NCI-H1092 treated with DMSO at 0.1 percent for 48 hours (cell line): ENCODE measurements at regions not wholly inside any gene's neighbourhood (a gene's known extent, or its start where the extent isn't known, plus 50 kb on each side); places are given as distances from the start of the nearest gene placed in this dataset.
"Not testable (repeated sequence)": the region's sequence is repeated elsewhere in the genome, so short reads cannot be mapped to it uniquely, and the experiment has no call there.

Source experiments
- DNase-seq: peaks from one replicate; lab custom pipeline; 2025; lab: John Stamatoyannopoulos, UW

DNA sequence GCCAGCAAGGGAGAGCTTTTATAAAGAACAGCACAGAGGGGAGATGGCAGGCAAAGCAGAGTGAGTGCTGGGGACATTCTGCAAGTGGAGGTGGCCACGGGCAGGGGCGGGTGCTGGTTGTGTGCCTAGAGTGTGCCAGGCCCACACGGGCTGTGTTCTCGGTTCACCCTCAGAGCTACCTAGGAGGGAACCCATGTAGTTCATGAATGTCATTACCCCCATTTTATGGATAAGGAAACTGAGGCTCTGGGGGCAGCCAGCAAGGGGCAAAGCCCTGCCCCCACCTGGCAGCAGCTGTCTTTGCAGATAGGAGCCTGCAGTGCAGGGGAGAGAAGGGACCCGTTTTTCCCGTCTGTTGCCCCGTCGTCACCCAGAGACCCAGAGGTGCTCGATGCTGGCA lies 85.2 kb upstream of the NCOR2 start:
- no peak for DNase-seq

DNA sequence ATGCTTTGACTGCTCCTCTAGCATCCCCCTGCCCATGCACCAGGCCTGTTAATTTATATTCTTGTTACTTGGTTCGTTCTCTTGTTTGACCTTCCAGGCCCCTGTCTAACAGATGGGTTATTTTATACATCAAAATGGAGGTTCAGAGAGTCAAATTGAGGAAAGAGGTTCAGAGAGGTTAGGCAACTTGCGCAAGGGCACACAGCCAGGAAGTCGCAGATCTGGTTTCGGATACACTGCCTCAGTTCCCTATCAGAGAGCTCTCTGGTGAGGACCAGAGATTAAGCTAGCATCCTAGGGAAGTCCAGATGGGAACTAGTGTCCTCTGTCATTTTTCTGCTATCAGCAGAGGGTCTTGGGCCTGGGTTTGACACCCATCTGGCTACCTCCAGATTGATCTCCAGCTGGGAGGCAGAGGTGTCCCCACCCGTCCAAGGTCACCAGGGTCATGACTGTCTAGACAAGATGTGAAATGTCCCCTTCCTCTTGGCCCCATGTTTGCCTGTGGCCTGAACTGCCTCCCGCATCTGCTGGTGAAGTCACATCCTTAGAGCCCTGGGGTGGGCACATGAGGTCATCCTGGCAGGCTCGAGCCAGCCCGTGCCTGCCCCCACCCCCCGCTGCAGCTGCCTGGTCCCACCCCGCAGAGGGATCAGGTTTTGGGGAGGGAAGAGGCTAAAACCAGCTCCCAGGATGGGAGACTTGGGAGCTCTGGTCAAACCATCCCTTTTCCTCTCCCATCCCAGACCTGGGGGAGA lies 84.3 kb upstream of the NCOR2 start:
- no peak for DNase-seq

DNA sequence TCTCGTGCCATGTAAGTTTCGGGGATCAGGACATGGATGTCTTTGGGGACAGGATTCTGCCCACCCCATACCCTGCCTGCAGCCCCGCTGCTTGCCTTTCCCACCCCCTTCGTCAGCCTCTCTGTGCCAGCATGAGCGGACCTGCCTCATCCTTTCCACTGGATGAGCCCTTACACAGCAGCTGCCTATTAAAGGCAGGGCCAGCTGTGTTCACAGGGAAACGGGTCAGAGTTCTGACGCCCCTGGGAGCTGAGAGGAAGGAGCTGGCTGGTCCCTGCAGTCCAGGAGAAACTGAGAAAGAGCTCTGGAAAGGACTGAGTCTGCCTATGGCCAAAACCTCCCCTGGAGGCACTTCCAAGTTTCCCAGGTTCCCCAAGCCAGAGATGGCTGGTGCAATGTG lies 83.5 kb upstream of the NCOR2 start:
- DNase-seq: no peak

DNA sequence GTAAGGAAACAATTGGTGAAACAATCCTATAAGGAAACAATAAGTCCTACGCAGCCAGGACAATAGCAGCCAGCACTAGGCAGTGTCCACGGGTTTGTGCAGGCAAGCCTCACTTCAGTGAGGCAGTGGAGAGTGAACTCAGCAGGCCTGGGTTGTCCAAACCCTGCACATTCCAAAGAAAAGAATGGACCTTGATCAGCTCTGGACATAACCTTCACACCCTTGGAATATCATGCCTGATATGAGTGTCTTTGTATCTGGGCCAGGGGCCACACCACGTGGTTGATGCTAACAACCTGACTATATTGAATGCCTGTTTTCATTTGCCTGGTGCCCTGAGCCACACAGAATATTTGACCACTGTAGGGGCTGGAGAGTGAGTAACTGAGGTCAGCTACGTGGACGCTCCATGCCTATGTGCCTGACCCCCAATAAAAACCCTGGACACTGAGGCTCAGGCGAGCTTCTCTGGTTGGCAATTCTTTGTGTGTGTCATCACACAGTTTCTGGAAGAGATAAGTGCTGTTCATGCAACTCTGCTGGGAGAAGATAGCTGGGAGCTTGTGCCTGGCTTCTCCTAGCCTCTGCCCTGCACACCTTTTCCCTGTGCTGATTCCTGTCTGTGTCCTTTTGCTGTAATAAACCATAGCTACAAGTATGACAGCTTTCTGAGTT lies 81.4 kb upstream of the NCOR2 start:
- DNase-seq: no peak

DNA sequence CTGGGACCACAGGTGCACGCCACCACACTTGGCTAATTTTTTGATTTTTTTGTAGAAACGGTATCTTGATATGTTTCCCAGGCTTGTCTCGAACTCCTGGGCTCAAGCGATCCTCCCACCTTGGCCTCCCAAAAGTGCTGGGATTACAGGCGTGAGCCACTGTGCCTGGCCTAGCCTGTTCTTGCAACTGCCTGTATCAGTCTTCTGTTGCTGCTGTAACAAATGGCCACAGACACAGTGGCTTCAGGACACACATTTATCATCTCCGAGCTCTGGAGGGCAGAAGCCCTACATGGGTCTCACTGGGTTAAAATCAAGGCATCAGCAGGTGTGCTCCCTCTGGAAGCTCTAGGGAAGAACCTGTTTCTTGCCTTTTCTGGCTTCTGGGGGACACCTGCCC lies 79.9 kb upstream of the NCOR2 start:
- DNase-seq: no peak

DNA sequence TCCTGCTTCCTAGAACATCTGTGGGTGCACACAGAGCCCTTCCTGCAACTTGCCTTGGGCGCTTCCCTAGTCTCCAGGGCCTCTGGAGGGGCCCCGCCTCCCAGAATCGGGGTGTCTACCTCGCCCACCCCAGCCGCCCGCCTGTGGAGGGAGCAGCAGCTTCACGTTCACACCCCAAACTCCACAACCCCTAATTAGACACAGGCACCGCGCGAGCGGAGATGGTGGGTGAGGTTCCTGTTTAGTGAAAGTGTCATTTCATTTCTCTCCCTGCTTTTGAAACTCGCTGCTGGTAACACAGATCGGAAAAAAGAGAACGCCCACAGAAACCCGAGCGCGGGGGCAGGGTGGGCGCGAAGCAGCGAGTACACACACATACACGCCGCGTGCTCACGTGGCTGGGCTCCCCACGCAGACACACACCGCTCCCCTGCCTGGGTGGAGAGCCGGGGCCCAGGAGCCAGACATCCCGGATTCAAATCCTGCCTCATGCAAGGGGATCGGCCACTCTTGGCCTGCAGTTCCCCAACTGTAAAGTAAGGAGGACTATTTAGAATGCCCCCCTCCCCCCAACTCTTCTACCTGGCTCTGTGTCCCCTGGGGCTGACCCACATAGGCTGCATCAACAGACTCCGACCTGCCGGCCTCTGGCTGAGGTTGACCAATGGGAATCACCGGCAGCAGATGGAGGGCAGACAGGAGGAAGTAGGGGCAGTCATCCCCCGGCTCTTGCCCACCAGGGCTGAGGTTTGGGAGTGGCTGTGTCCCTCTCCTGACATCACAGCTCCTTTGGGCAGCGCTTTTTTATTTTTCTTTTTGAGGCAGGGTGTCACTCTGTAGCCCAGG lies 79.2 kb upstream of the NCOR2 start:
- no peak for DNase-seq

DNA sequence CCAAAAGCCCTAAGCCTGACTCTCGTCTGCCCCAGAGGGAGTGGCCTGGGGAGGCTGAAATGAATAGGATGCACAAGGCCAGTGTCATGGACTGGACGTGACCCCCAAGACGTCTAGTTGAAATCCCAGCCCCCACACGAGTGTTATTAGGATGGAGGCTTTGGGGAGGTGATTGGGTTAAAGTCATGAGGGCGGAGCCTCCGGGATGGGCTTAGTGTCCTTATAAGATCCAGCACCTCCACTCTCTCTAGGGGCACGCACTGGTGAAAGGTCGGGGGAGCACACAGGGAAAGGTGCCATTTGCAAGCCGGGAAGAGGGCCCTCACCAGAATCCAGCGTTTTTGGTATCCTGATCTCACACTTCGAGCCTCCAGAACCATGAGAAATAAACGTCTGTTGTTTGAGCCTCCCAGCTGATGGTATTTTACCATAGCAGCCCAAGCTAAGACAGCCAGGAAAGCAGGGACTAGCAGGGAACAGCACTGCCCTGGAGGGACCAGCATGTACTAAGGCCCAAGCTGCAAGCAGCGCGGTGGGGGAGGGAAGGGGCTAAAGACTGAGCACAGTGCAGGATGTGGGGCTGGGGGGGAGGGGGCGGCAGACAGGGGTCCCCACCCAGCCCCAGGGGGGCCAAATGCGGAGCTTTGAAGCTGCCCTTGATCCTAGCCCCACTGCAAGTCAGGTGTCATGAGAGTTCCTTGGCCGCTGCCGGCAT lies 78.3 kb upstream of the NCOR2 start:
- no peak for DNase-seq

DNA sequence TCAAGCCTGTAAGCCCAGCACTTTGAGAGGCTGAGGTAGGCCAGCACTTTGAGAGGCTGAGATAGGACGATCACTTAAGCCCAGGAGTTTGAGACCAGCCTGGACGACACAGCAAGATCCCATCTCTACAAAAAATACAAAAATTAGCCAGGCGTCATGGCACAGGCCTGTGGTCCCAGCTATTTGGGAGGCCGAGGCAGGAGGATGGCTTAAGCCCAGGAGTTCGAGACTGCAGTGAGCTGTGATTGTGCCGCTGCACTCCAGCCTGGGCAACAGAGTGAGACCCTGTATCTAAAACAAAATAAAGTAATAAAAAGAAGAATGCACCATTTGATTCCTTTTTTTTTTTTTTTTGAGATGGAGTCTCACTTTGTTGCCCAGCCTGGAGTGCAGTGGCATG lies 76.4 kb upstream of the NCOR2 start:
- not testable (repeated sequence) for DNase-seq

DNA sequence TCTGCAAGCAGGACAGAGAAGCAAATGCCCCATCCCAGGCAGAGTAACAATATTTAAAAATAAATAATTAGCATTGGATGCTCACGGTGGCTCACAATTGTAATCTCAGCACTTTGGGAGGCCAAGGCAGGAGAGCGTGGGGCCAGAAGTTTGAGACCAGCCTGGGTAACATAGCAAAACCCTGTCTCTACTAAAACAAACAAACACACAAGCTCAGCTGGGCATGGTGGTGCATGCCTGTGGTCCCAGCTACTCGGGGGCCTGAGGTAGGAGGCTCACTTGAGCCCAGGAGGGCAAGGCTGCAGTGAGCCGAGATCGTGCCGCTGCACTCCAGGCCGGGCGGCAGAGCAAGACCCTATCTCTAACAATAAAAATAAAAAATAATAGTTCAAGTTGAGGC lies 74.7 kb upstream of the NCOR2 start:
- DNase-seq: no peak

DNA sequence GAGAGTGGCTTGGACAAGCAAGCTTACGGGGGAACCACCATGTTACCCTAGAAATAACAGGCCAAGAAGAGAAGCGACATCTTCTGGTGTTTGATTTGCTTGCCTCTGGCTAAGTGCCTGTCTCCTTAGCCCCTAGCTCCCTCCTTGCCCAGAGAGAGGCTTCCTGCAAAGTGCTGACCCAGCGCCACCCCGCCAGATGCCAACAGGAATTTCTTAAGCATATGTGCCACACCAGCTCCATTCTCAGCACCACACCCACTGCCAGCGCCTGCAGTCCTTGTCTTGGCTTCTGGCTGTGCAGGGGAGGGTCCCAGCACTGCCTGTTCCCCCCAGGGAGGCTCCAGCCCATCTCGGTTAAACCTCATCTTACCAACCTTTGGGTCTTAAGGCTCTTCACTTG lies 74.2 kb upstream of the NCOR2 start:
- DNase-seq: no peak

DNA sequence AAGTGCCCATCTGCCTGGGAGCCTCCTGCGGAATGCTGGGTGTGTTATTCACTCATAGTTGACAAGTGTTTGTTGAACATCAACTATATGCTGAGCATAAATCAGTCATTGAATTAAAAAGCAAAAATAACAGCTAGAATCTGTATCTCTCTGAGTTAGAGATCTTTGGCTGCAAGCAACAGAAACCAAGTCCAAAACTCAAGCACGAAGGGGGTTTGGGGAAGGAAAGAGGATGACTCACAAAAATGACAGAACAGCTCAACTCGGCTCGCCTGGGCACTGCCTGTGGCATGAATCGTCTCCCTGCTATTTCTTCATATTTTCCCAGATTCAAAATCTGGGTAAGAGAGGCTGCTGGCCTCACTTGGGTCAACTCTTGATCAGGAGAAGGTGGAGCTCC lies 72.6 kb upstream of the NCOR2 start:
- DNase-seq: no peak

DNA sequence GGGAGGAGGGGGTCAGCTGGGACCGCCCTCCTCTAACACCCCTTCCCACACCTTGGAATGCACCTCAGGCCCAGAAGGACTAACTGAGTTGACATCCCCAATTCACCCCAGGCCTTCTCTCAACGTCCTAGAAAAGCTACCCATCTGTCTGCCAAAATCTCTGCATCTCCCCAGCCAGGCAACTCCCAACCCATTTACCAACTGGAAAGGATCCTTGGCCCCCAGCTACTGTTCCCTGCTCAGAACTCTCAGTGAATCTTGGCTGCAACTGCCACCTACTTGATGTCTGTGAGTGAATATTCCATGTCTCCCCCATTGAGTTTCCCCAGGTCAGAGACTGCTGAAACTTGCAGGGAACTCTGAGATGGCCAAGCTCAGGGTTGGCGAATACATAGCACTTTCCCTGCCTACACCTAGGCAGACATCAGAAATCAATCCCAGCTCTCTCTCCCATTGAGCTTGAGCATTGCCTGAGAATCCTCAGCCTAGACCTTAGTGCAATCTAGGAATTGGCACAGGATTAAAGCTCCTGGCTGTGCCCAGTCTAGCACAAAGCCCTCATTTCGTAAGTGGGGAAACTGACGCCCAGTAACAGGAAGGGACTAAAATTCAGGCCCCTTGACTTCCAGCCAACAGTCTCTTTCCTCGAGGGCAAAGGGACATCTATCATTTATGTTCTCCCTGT lies 71.9 kb upstream of the NCOR2 start:
- no peak for DNase-seq

DNA sequence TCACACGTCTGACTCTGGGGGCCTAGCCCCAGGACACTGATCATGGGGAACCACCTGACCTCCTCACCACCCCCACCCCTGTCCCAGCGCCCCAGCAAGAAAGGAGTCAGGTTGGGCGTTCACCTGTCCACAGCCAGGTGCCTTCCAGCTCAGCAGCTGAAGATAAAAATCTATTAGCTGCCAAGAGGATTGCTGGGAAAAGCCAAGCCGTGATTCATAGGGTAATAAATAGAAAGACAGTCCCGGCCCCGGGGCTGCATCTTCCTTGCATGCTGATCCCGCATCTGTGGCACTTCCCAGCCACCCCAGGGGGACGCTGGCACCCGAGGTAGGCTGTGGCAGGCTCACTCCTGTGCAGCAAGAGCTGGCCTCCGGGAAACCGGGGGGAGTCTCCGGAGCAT lies 70.2 kb upstream of the NCOR2 start:
- no peak for DNase-seq

DNA sequence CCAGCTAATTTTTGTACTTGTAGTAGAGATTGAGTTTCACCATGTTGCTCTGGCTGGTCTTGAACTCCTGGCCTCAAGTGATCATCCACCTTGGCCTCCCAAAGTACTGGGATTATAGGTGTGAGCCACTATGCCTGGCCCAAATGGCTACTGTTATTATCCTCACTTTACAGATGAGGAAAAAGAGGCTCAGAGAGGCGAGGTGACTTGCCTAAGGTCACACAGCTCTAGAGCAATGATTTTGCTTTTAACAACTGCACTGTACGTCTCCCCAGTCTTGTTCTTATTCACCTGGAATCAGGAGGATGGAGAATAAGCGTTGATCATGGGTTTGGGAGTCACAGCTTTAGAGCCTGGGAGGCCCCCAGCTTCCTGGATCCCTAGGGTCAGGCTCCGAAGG lies 69.8 kb upstream of the NCOR2 start:
- no peak for DNase-seq

DNA sequence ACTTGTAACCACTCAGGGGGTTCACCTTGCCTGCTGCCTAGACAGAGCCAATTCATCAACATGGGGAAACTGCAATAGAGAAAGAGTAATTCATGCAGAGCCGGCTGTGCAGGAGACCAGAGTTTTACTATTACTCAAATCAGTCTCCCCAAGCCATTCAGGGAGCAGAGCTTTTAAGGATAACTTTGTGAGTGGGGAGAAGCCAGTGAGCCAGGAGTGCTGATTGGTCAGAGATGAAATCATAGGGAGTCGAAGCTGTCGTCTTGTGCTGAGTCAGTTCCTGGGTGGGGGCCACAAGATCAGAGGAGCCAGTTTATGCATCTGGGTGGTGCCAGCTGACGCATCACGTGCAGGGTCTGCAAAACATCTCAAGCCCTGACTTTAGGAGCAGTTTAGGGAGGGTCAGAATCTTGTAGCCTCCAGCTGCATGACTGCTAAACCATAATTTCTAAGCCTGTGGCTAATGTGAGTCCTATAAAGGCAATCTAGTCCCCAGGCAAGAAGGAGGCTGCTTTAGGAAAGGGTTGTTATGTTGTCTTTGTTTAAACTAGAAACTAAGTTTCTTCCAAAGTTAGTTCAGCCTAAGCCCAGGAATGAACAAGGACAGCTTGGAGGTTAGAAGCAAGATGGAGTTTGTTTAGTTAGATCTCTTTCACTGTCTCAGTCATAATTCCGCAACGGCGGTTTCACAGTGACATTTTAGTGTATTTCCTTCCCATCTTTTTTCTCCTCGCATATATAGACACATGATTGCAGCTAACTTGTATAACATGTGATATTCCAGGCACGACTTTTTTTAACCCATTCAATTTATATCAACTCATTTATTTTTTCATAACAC lies 68.9 kb upstream of the NCOR2 start:
- no peak for DNase-seq

DNA sequence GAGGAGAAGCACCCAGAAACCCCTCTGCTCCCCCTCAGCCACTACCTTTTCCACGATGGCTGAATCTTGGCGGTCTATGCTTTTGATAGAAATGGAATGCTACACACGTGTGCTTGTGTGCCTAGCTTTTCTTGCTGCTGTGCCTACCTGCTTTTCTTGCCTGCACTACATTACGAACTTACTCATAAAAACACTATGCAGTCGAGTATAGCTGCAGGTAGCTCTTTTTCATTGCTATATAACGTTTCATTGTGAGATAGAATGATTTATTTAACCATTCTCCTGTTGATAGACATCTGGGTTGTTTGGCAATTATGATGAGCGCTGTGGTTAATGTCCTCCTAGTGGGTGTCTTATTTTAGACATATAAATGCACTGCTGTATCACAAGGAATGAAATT lies 67.9 kb upstream of the NCOR2 start:
- DNase-seq: no peak

DNA sequence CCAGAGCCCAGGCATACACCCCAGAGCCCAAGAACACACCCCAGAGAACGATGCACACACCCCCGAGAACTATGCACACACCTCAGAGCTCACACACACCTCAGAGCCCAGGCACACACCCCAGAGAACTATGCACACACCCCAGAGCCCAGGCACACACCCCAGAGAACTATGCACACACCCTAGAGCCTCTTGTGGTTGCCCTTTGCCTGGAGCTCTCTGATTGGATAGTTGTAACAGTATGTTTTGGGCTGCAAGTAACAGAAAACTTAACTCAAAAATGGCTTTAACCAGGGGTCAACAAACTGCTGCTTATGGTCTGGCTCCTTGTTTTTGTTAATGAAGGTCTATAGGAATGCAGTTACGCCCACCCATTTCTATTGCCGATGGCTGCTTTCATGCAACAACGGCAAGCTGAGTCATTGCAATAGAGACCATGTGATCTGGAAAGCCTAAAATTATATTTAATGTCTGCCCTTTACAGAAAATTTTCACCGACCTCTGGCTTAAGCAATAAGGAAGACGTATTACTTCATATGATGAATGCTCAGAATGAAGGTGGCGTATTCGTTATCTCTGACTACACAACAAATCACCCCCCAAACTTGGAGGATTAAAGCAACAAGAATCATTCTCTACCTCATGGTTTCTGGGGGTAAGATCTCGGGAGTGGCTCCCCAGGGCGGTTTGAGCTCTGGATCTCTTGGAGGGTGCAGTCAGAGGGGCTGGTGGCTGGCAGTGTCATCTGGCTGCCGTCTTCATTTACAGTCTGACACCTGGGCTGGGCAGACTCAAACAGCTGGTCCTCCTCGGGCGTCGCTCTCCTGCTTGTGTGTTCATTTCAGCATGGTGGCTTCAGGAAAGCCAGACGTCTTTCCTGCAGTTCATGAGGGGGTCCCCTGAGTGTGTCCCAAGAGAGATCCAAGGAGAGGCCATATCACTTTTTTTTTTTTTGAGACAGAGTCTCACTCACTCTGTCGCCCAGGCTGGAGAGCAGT lies 66.3 kb upstream of the NCOR2 start:
- DNase-seq: no peak

DNA sequence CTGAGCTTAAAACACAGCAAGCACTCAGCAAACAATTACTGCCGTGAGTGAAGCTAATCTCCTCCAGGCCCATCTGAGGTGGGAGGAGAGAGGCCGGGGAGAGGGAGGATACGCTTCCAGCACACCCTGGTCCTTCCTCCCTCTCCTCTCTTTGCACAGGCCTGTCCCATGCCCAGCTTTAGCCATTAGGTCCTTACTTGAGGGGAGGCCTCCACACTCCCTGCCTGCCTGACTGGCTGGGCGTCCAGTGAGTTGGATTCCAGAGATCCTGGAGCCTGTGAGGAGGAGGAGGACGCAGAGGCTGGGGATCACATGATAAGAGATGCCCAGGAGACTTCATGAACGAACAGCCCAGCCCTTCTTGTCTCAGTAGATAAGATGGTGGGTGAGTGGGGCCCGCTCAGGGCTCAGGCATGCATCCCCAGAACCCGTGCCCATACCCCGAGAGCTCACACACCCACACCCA lies 65.1 kb upstream of the NCOR2 start:
- no peak for DNase-seq

DNA sequence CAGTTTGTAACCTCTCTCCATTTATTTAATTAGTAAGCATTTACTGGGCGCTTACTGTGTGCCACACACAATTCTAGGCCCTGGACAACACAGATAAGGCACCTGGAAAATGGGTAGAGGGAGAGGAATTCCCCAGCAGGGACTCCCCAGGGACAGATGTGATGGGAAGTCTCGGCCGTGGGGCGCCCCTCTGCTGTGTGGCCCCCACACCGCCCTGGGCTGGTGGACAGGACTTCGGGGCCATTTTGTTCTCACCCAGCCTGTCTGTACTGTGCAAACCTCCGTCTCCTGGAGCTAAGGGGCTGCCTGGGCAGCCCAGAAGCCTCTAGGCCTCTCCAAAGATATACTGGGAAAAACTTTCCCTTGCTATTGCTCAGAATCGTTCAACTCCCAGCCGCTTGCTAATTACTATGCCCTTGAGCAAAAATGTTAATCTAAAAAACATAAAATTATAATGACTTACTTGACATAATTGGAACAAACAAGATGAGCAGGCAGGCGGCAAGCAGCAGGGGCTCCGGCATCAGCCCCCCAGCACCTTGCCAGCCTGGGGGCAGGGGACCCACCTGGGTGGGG lies 64.4 kb upstream of the NCOR2 start:
- no peak for DNase-seq
